HuH-7 (cell line): ENCODE measurements at regions not wholly inside any gene's neighbourhood (a gene's known extent, or its start where the extent isn't known, plus 50 kb on each side); places are given as distances from the start of the nearest gene placed in this dataset.

Source experiments
- DNase-seq: peaks from one replicate; pipeline ENCODE4 v3.0.0; 2011; ENCODE audit warnings: low spot score

- no peak for DNase-seq
Measured at GRCh38 chr7:18364396-18364795, 131.2 kb upstream of the HDAC9 start.

GRCh38 chr7:18366394-18366793, 129.2 kb upstream of the HDAC9 start:
- DNase-seq = no peak

GRCh38 chr7:18369011-18369410, 126.5 kb upstream of the HDAC9 start:
- no peak for DNase-seq

GRCh38 chr7:18370633-18371032, 124.9 kb upstream of the HDAC9 start:
- no peak for DNase-seq

GRCh38 chr7:18378989-18379605, 116.5 kb upstream of the HDAC9 start:
- DNase-seq = no peak

GRCh38 chr7:18384491-18385143, 110.9 kb upstream of the HDAC9 start:
- DNase-seq = no peak

GRCh38 chr7:18386607-18387006, 108.9 kb upstream of the HDAC9 start:
- DNase-seq = no peak

- DNase-seq = no peak
Measured at GRCh38 chr7:18387191-18387735, 108.3 kb upstream of the HDAC9 start.

- no peak for DNase-seq
Measured at GRCh38 chr7:18390535-18390907, 105.0 kb upstream of the HDAC9 start.

GRCh38 chr7:18393465-18394118, 102.0 kb upstream of the HDAC9 start:
- no peak for DNase-seq

GRCh38 chr7:18395868-18396267, 99.7 kb upstream of the HDAC9 start:
- DNase-seq = no peak

GRCh38 chr7:18396953-18397352, 98.6 kb upstream of the HDAC9 start:
- DNase-seq = no peak

GRCh38 chr7:18399436-18400235, 95.9 kb upstream of the HDAC9 start:
- DNase-seq = no peak

GRCh38 chr7:18400275-18400674, 95.3 kb upstream of the HDAC9 start:
- no peak for DNase-seq

- no peak for DNase-seq
Measured at GRCh38 chr7:18400726-18401125, 94.8 kb upstream of the HDAC9 start.

- DNase-seq = no peak
Measured at GRCh38 chr7:18401757-18402156, 93.8 kb upstream of the HDAC9 start.

GRCh38 chr7:18402488-18403183, 92.9 kb upstream of the HDAC9 start:
- no peak for DNase-seq

- DNase-seq = no peak
Measured at GRCh38 chr7:18405726-18406125, 89.8 kb upstream of the HDAC9 start.

- DNase-seq = no peak
Measured at GRCh38 chr7:18407385-18407784, 88.2 kb upstream of the HDAC9 start.

- DNase-seq = no peak
Measured at GRCh38 chr7:18408461-18408860, 87.1 kb upstream of the HDAC9 start.

- DNase-seq = no peak
Measured at GRCh38 chr7:18408868-18409267, 86.7 kb upstream of the HDAC9 start.

- DNase-seq = no peak
Measured at GRCh38 chr7:18413447-18413846, 82.1 kb upstream of the HDAC9 start.
